ENCODE measurements at regions not wholly inside any gene's neighbourhood (a gene's known extent, or its start where the extent isn't known, plus 50 kb on each side); places are given as distances from the start of the nearest gene placed in this dataset.

DNA sequence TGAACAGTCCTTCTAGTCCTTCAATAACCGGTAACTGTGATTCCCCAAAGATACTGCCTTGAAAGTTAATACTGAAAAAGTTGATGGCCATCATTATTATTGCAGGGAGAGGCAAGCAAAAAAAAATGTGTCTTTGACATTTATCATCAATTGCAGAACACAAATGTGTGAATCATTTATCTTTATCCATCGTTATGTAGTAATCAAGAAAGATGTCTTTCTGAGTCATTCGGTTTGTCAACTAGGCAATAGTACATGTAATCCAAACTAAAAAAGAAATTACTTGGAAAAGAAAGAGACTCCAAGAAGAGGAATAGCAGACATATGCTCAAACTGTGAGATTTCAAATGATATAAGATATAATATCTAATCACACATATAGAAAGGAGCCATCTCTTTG lies 473.0 kb downstream of the CETN3 start:
- Histone ChIP-seq H3K9me3 (ENCODE audit: low read length) (no peaks in the 10 kb centered on the region), H3K4me3 (ENCODE audit: low read length) (no peak overlapping the region), H3K9me2 (ENCODE audit: insufficient read depth, low read length) (no peaks in the 10 kb centered on the region), H2AFZ (ENCODE audit: low read depth, low read length) (no peak overlapping the region), H3K27ac (ENCODE audit: low read length) (no peak overlapping the region), H3K9ac (ENCODE audit: low read length) (no peak overlapping the region), H3K27me3 (ENCODE audit: insufficient read depth, low read depth, low read length) (no peaks in the 10 kb centered on the region), H3K79me2 (replicated peaks; ENCODE audit: insufficient read depth, low read length) (no peaks in the 10 kb centered on the region), H4K20me1 (ENCODE audit: insufficient read depth) (no peaks in the 10 kb centered on the region), H3K4me2 (ENCODE audit: low read length) (no peak overlapping the region), H3K36me3 (ENCODE audit: insufficient read depth, low read length) (no peaks in the 10 kb centered on the region), H3F3A (ENCODE audit: insufficient read depth, low read length, poor library complexity, severe bottlenecking) (no peaks in the 10 kb centered on the region)
- TF ChIP-seq RAD21 (conservative IDR thresholded peaks at IDR 0.05), result no peak
- TF ChIP-seq, protein P1, sequence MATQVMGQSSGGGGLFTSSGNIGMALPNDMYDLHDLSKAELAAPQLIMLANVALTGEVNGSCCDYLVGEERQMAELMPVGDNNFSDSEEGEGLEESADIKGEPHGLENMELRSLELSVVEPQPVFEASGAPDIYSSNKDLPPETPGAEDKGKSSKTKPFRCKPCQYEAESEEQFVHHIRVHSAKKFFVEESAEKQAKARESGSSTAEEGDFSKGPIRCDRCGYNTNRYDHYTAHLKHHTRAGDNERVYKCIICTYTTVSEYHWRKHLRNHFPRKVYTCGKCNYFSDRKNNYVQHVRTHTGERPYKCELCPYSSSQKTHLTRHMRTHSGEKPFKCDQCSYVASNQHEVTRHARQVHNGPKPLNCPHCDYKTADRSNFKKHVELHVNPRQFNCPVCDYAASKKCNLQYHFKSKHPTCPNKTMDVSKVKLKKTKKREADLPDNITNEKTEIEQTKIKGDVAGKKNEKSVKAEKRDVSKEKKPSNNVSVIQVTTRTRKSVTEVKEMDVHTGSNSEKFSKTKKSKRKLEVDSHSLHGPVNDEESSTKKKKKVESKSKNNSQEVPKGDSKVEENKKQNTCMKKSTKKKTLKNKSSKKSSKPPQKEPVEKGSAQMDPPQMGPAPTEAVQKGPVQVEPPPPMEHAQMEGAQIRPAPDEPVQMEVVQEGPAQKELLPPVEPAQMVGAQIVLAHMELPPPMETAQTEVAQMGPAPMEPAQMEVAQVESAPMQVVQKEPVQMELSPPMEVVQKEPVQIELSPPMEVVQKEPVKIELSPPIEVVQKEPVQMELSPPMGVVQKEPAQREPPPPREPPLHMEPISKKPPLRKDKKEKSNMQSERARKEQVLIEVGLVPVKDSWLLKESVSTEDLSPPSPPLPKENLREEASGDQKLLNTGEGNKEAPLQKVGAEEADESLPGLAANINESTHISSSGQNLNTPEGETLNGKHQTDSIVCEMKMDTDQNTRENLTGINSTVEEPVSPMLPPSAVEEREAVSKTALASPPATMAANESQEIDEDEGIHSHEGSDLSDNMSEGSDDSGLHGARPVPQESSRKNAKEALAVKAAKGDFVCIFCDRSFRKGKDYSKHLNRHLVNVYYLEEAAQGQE (IDR thresholded peaks at IDR 0.05; ENCODE audit: borderline replicate concordance), result no peak
- no peak for TF ChIP-seq TAF1 (IDR thresholded peaks at IDR 0.05; ENCODE audit: low read depth)
- TF ChIP-seq MXI1 (conservative IDR thresholded peaks at IDR 0.05; ENCODE audit: poor library complexity, severe bottlenecking), result no peak
- TF ChIP-seq EP300 (conservative IDR thresholded peaks at IDR 0.05; ENCODE audit: poor library complexity, severe bottlenecking), result no peak
- no peak for TF ChIP-seq POLR2AphosphoS5 (IDR thresholded peaks at IDR 0.05)
- no peak for TF ChIP-seq CTCF (IDR thresholded peaks at IDR 0.05; ENCODE audit: poor library complexity, severe bottlenecking)
- no peak for TF ChIP-seq EZH2 (IDR thresholded peaks at IDR 0.05; ENCODE audit: borderline replicate concordance, insufficient read depth, low read length, poor library complexity, severe bottlenecking)

GRCh38 chr5:89934069-89934468 lies 475.5 kb downstream of the CETN3 start:
- no peaks in the 10 kb centered on the region for H3K79me2 ChIP-seq (replicated peaks; ENCODE audit: insufficient read depth, low read length)
- H2AFZ ChIP-seq (ENCODE audit: low read depth, low read length), result no peak overlapping the region
- H3K4me2 ChIP-seq (ENCODE audit: low read length), result no peak overlapping the region
- no peaks in the 10 kb centered on the region for H3F3A ChIP-seq (ENCODE audit: insufficient read depth, low read length, poor library complexity, severe bottlenecking)
- TF ChIP-seq RAD21 (conservative IDR thresholded peaks at IDR 0.05) (no peak), MXI1 (conservative IDR thresholded peaks at IDR 0.05; ENCODE audit: poor library complexity, severe bottlenecking) (no peak), POLR2AphosphoS5 (IDR thresholded peaks at IDR 0.05) (no peak), EZH2 (IDR thresholded peaks at IDR 0.05; ENCODE audit: borderline replicate concordance, insufficient read depth, low read length, poor library complexity, severe bottlenecking) (no peak), TAF1 (IDR thresholded peaks at IDR 0.05; ENCODE audit: low read depth) (no peak), EP300 (conservative IDR thresholded peaks at IDR 0.05; ENCODE audit: poor library complexity, severe bottlenecking) (no peak), SMC3 (conservative IDR thresholded peaks at IDR 0.05; ENCODE audit: poor library complexity) (no peak), CTCF (IDR thresholded peaks at IDR 0.05; ENCODE audit: poor library complexity, severe bottlenecking) (no peak)
- TF ChIP-seq, protein P1 (IDR thresholded peaks at IDR 0.05; ENCODE audit: borderline replicate concordance), result no peak
- H3K27me3 ChIP-seq (ENCODE audit: insufficient read depth, low read depth, low read length), result no peaks in the 10 kb centered on the region
- no peak overlapping the region for H3K4me3 ChIP-seq (ENCODE audit: low read length)
- H3K9ac ChIP-seq (ENCODE audit: low read length), result no peak overlapping the region
- H3K36me3 ChIP-seq (ENCODE audit: insufficient read depth, low read length), result no peaks in the 10 kb centered on the region
- H3K9me2 ChIP-seq (ENCODE audit: insufficient read depth, low read length), result no peaks in the 10 kb centered on the region
- H3K9me3 ChIP-seq (ENCODE audit: low read length), result no peaks in the 10 kb centered on the region
- H3K27ac ChIP-seq (ENCODE audit: low read length), result no peak overlapping the region
- no peaks in the 10 kb centered on the region for H4K20me1 ChIP-seq (ENCODE audit: insufficient read depth)

Data from neural cell (in vitro differentiated cells).